ENCODE measurements at regions not wholly inside any gene's neighbourhood (a gene's known extent, or its start where the extent isn't known, plus 50 kb on each side); places are given as distances from the start of the nearest gene placed in this dataset.

GRCh38 chr1:9420835-9421532 is 118.3 kb upstream of the SLC25A33 start:
- TF ChIP-seq CTCF (IDR thresholded peaks at IDR 0.05; ENCODE audit: low read length) (no peak), EZH2 (optimal IDR thresholded peaks at IDR 0.05; ENCODE audit: low read depth, low read length) (no peak)
